Astrocyte (in vitro differentiated cells and primary cell): ENCODE measurements at regions not wholly inside any gene's neighbourhood (a gene's known extent, or its start where the extent isn't known, plus 50 kb on each side); places are given as distances from the start of the nearest gene placed in this dataset.

ENCODE experiments used
- EZH2 ChIP-seq: IDR thresholded peaks from 2 replicates; pipeline ENCODE4 v1.6.1; 2012; ENCODE audit warnings: mild to moderate bottlenecking, low read length, inconsistent platforms; ENCODE audit not compliant: insufficient read depth
- TF ChIP-seq, protein P1 (sequence below): IDR thresholded peaks from 2 replicates; pipeline ENCODE4 v1.5.1; 2011; ENCODE audit warnings: low read depth, mild to moderate bottlenecking, inconsistent platforms, low read length, moderate library complexity; ENCODE audit not compliant: insufficient read depth

DNA sequence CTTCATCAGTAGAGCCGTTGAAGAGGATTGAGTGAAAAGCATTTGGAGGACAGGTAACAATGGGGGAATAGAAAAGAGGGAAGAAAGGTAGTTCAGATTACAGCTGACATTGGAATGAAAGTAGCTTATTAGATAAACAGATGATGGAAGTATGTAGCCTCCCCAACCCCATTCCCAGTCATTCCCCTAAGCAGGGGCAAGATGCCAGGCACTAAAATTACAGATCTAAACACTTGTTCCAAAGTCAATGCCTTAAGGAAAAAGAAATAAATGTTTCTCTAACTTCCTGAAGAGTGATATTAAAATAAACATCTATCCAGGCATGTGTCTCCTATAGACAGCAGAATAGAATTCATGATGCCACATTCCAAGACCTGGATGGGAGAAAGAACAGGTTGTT is 350.8 kb downstream of the PDGFC start:
- TF ChIP-seq, protein P1, sequence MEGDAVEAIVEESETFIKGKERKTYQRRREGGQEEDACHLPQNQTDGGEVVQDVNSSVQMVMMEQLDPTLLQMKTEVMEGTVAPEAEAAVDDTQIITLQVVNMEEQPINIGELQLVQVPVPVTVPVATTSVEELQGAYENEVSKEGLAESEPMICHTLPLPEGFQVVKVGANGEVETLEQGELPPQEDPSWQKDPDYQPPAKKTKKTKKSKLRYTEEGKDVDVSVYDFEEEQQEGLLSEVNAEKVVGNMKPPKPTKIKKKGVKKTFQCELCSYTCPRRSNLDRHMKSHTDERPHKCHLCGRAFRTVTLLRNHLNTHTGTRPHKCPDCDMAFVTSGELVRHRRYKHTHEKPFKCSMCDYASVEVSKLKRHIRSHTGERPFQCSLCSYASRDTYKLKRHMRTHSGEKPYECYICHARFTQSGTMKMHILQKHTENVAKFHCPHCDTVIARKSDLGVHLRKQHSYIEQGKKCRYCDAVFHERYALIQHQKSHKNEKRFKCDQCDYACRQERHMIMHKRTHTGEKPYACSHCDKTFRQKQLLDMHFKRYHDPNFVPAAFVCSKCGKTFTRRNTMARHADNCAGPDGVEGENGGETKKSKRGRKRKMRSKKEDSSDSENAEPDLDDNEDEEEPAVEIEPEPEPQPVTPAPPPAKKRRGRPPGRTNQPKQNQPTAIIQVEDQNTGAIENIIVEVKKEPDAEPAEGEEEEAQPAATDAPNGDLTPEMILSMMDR, result no peak
- TF ChIP-seq EZH2, result no peak
